ENCODE measurements at regions not wholly inside any gene's neighbourhood (a gene's known extent, or its start where the extent isn't known, plus 50 kb on each side); places are given as distances from the start of the nearest gene placed in this dataset.
A peak's percentile ranks its signal among the peaks of the same experiment; 100 is the strongest.

DNA sequence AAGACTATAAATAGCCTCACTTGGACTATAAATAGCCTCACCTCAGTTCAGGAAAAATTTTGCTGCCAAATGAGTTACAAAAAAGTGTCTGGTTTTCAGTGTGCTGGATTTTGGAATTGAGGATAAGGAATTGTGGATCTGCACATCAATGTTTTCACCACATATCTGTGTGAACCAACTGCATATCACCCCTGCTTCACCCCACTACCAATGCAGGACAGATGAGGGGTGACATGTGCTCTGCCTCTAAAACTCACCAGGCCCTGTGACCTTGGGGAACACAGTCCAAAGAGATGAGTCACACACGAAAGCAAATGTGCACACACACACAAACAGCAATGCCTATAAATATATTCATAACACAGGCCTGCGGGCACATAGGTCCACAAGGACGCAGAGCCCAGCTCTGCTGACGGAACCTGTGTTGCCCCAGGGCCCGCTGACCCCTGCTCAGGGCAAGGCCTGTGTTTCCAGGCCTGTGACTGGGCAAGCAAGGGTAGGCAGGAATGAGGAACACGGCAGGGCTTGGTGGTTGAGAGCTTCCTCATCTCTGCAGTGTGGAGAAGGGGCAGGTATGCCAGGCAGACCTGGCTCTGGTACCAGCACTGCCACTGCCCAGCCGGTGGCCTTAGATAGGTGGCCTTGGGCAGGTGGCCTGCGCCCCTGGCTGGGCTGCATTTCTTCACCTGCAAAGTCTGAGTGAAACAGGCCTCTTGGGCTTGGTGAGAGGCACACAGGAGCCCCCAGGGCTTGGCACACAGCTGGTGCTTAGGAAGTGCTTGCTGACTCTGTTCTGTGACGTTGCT, 82.4 kb downstream of the ARL6IP4 start (continued):
- TF ChIP-seq ZNF672 (CRISPR knock-in tag; IDR thresholded peaks at IDR 0.05) (no peak), ATM (IDR thresholded peaks at IDR 0.05; ENCODE audit: borderline replicate concordance) (no peak), RAD21 (CRISPR knock-in tag; IDR thresholded peaks at IDR 0.05) (peak; percentile 19; the same call in 1 of the 2 replicates), ARID5B (CRISPR knock-in tag; IDR thresholded peaks at IDR 0.05) (peak; percentile 85; the same call in 1 of the 2 replicates), BCL6 (CRISPR knock-in tag; IDR thresholded peaks at IDR 0.05) (no peak), SOX6 (IDR thresholded peaks at IDR 0.05) (no peak), SOX6 (CRISPR knock-in tag; IDR thresholded peaks at IDR 0.05) (peak; percentile 73), ZNF44 (CRISPR knock-in tag; IDR thresholded peaks at IDR 0.05) (no peak), GPBP1L1 (CRISPR knock-in tag; IDR thresholded peaks at IDR 0.05) (no peak), MTF1 (CRISPR knock-in tag; IDR thresholded peaks at IDR 0.05) (no peak), NFE2L1 (CRISPR knock-in tag; IDR thresholded peaks at IDR 0.05; ENCODE audit: borderline replicate concordance) (no peak), SMYD3 (CRISPR knock-in tag; IDR thresholded peaks at IDR 0.05) (no peak)
- TF ChIP-seq, protein P1, sequence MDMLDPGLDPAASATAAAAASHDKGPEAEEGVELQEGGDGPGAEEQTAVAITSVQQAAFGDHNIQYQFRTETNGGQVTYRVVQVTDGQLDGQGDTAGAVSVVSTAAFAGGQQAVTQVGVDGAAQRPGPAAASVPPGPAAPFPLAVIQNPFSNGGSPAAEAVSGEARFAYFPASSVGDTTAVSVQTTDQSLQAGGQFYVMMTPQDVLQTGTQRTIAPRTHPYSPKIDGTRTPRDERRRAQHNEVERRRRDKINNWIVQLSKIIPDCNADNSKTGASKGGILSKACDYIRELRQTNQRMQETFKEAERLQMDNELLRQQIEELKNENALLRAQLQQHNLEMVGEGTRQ (IDR thresholded peaks at IDR 0.05; ENCODE audit: low read depth, low read length), result no peak
- TF ChIP-seq, protein P1 (CRISPR knock-in tag; IDR thresholded peaks at IDR 0.05; ENCODE audit: borderline replicate concordance), result no peak
- TF ChIP-seq, protein P2, sequence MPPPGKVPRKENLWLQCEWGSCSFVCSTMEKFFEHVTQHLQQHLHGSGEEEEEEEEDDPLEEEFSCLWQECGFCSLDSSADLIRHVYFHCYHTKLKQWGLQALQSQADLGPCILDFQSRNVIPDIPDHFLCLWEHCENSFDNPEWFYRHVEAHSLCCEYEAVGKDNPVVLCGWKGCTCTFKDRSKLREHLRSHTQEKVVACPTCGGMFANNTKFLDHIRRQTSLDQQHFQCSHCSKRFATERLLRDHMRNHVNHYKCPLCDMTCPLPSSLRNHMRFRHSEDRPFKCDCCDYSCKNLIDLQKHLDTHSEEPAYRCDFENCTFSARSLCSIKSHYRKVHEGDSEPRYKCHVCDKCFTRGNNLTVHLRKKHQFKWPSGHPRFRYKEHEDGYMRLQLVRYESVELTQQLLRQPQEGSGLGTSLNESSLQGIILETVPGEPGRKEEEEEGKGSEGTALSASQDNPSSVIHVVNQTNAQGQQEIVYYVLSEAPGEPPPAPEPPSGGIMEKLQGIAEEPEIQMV (CRISPR knock-in tag; IDR thresholded peaks at IDR 0.05; ENCODE audit: low read depth), result no peak
- TF ChIP-seq, protein P3, sequence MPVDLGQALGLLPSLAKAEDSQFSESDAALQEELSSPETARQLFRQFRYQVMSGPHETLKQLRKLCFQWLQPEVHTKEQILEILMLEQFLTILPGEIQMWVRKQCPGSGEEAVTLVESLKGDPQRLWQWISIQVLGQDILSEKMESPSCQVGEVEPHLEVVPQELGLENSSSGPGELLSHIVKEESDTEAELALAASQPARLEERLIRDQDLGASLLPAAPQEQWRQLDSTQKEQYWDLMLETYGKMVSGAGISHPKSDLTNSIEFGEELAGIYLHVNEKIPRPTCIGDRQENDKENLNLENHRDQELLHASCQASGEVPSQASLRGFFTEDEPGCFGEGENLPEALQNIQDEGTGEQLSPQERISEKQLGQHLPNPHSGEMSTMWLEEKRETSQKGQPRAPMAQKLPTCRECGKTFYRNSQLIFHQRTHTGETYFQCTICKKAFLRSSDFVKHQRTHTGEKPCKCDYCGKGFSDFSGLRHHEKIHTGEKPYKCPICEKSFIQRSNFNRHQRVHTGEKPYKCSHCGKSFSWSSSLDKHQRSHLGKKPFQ (CRISPR knock-in tag; IDR thresholded peaks at IDR 0.05; ENCODE audit: insufficient replicate concordance), result no peak
- TF ChIP-seq, protein P4, sequence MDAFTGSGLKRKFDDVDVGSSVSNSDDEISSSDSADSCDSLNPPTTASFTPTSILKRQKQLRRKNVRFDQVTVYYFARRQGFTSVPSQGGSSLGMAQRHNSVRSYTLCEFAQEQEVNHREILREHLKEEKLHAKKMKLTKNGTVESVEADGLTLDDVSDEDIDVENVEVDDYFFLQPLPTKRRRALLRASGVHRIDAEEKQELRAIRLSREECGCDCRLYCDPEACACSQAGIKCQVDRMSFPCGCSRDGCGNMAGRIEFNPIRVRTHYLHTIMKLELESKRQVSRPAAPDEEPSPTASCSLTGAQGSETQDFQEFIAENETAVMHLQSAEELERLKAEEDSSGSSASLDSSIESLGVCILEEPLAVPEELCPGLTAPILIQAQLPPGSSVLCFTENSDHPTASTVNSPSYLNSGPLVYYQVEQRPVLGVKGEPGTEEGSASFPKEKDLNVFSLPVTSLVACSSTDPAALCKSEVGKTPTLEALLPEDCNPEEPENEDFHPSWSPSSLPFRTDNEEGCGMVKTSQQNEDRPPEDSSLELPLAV (CRISPR knock-in tag; conservative IDR thresholded peaks at IDR 0.05; ENCODE audit: low read depth), result no peak

Data from HepG2 (cell line).